ENCODE measurements at regions not wholly inside any gene's neighbourhood (a gene's known extent, or its start where the extent isn't known, plus 50 kb on each side); places are given as distances from the start of the nearest gene placed in this dataset.

DNA sequence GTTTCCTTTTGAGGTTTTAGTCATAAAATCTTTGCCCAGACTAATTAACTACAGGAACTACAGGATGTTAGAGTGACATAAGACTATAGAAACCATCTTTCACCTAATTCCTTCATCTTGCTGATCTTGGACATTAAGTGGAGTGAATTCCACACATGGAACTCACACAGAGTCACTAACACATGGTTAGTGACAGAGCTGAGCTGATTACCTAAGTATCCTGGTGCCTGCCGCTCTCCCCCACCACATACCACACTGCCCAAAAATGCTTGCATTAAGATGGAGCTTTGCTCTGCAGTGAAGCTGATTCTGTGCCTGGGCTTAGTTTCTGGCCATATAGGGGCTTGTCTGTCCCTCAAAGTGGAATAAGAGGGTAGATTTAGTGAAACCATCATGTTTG is 332.9 kb upstream of the NT5C1B start:
- DNase-seq, result no peak

DNA sequence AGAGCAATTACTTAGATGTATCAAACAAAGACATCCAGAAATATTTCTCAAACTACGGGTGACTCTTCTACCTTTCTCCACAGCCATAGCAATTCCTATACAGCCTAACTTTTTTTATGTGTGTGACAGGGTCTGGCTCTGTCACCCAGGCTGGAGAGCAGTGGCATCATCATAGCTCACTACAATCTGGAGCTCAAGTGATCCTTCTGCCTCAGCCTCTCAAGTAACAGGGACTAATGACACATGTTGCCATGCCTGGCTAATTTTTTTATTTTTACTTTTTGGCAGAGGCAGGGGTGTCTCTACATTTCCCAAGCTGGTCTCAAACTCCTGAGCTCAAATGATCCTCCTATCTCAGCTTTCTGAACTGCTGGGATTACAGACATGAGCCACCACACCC is 328.9 kb upstream of the NT5C1B start:
- DNase-seq, result no peak

DNA sequence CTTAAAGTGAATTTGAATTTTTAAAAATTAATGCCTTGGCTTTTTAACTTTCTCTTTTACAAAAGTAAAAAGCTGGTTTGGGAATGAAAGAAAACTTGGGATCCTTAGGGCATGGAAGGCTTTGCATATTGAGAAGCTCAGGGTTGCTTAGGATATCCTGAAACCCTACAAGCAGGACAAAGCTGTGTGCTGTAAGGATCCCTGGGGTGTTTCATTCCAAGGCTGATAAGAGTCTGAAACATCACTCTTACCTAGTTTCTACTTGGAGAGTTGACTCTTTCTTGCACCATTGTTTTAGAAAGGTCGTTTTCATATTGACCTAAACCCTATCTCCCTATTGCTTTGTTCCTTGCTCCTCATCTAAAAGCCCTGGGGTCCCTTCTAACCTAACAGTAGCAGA is 325.9 kb upstream of the NT5C1B start:
- DNase-seq, result no peak

DNA sequence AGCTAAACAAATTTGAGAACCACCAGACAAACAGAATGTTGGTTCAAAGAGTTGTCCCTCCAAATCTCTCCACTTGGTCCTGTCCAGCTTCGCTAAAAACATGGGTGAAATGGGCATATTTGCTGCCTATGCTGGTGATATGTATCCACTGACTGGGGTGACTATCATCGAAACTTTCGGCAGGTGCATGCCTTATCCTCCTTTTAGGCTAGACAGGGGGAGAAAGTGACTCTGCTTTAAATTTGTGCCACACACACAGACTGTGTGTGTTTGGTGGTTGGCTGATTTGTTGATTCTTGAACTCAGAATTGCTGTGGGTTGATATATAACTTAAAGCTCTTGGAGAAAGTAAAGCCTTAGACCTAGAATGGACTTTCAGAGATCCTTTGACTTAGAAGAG is 324.1 kb upstream of the NT5C1B start:
- DNase-seq, result no peak

DNA sequence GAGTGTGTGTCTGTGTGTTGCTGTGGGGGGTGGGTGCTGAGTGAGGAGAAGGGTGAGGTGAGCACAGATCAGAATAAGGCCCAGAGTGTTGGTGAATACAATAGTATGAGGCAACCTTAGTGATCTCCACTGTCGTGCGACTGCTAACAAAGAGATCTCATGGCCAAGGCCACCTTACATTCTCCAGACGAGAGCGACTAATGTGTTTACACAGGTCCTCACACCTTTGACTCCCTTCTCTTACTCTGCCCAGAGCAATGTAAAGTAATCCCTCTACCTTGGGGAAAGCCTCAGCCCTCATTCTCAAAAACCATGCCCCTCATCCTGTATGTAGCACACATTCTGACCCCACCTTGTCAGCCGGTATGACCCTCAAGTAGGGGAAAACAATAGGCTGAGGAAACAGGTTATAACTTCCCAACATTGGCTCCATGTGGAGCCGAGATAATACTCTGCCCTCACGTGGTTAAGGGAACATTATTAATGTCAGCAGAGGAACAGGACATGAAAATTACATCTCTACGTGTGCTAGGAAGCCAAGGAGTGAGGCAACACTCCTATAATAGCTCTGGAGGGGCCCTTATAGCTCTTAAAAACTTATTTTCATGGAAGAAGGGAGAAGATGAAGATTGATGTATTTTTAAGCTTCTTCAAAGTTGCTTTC is 323.0 kb upstream of the NT5C1B start:
- DNase-seq, result no peak

DNA sequence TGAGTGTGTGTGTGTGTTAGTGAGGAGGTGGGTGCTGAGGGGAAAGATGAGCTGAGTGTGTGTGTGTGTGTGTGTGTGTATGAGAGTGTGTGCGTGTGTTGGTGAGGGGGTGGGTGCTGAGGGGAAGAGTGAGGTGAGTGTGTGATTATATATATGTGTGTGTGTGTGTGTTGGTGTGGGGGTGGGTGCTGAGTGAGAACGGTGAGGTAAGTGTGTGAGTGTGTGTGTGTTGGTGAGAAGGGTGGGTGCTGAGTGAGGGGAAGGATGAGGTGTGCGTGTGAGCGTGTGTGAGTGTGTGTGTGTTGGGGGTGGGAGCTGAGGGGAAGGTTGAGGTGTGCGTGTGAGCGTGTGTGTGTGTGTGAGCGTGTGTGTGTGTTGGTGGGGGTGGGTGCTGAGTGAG is 322.0 kb upstream of the NT5C1B start:
- DNase-seq, result no peak

DNA sequence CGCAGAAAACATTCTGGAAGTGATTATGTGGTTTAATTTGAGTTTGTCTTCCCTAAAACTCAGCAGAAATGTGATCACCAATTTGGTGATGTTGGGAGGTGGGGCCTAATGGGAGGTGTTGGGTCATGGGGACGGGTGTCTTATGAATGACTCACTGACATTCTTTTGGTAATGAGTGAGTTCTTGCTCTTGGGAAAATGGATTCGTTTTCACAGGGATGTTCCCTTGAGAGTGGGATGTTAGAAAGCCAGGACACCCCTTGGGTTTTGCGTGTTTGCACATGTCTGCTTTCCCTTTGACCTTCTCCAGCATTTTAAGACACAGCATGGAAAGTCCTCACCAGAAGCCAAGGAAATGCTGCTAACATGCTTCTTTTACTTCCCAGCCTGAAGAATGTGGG is 321.5 kb upstream of the NT5C1B start:
- no peak for DNase-seq

DNA sequence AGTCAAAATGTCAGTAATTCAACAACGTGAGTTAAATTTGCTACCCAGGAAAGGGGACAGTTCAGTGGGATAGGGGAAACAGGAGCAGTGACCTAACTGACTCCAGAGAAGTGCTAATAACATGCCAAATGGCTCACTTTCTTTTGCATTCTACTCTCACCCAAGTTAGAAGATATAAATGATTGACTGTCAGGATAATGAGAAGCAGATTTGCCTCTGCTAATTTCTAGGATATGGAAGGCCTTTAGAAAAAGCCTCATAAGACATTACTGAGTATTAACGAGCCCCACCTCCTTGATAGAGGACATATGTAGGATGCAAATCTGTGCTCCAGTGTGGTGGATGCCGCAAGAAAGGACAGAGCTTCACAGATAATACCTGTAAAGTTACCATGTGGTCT is 318.6 kb upstream of the NT5C1B start:
- DNase-seq, result no peak

DNA sequence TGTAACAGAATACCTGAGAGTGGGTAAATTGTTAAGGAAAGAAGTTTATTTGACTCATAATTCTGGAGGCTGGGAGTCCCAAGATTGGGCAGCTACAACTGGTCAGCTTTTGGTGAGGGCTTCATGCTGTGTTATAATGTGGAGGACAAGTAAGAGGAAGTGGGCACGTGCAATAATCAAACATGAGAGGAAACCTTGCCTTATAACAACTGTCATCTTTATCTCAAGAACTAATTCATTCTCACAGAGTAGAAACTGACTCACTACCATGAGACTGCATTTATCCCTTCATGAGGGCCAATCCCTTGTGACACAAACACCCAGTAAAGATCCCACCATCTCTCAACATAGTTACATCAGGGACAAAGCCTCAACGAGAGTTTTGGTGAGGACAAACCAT is 318.1 kb upstream of the NT5C1B start:
- DNase-seq, result no peak

DNA sequence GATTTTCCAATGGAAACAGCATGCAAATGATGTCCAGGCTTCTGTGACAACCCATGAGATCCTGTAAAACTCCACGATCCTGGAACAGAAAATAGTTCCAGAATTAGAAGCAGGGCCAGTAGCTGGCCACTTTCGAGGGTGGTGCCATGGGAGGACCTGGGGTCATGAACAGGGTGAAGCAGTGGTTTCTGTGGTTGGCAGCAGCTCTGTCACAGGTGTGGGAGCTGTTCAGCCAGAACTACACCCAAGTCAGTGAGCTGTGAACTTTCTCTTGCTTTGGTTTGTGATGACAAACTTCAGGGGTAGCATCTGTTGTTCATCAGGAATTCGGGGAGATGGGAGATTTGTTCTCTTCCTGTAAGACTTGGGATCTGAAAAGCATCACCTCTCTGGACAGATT is 314.4 kb upstream of the NT5C1B start:
- DNase-seq, result no peak

DNA sequence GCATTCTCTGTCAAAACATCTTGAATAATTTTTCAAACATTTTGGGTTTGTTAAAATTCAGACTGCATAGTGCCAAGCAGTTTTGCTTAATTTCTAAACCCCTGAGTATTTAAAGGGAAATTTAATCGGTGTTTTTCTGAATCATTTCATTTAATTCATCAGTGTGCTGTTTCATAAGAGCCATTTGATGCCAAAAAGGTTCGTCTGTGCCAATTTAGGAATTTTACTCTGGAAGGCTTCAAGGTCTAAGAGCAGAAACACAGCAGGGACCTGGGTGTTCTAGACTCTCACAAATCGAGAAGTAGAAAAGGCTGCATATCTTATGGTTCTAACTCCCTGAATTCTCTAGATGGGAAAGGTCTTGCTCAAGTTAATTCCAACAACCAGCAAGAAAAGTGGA is 311.9 kb upstream of the NT5C1B start:
- DNase-seq, result no peak

DNA sequence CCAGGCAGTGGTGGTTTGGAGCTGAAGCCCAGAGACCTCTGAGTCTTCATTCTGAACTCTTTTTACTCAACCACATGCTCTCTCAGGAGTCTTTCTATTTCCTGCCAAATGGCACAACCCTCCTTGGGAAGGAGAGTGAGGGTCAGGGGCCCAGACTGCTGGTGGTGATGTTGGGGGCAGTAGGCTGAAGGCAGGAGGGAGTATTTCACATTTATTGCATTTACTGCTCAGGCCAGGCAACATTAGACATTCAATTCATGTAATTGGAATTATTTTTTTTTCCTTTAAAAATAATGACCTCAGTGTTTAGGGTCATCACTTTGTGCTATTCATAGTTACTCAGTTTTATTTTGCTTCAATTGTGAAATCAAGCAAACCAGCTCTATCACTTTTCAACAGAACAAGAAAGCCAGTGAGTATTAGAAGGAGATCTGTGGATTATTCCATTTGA is 311.3 kb upstream of the NT5C1B start:
- no peak for DNase-seq

DNA sequence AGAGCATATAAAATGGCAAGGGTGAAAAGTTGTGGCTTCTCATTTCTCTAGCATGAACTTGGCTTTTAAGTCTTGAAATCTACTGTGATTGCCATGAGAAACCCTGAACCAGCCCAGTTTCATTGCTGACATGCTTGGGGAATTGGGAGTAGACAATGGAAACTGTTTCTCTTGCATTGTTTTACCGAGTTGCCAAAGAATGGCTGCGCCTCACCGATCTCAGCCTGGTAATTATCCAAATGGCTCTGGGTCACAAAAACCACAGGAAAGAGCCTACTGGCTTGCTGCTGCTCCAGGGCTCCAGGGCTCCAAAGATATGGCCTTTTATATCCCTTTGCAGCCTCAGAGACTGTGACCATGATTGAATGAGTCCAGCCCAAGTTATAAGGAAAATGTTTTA is 310.4 kb upstream of the NT5C1B start:
- no peak for DNase-seq

DNA sequence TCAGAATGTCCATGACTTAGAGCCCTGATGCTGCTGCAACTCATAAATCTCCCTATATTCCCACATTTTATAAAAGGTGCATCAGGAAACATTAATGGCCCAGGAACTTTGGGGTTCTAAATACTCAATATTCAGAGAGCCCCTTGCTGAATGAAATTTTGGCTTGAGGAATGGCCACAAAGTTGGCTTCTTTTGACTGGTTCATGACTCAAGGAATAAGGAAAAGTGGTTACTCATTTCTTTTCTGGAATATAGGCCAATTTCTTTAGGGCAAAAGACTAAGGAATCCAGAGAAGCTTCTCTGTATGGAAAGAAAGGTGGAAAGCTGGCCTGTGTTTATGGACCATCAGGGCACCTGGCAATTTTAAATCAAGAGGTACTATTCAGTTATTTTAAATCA is 308.9 kb upstream of the NT5C1B start:
- no peak for DNase-seq

DNA sequence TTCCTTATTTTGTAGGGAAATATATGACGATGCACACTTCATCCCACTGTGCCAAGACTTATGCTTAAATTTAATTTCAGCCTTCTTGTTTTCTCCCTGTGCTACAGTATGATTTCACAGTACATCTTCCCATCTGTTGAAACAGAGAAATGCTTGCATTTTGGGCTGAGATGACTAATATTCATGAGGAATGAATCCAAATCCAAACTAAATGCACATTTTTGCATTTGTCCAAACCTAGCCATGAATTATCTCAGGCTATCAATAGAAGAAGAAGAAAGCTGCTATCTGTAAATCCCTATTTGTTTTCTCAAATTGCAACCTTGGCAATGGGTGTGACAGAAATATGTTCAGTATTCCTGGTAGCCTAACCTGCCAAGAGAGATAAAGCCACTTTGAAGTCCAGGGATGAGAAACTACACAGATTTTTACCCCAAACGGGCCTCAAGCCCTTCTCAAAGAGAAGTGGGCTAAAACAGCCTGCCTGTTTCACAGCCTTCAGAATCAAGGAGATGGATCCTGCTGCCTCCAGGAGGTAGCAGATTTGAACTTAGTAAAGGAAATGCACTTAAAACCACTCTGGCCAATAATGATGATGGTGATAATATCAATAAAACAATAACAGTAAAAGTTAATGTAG is 306.9 kb upstream of the NT5C1B start:
- no peak for DNase-seq

DNA sequence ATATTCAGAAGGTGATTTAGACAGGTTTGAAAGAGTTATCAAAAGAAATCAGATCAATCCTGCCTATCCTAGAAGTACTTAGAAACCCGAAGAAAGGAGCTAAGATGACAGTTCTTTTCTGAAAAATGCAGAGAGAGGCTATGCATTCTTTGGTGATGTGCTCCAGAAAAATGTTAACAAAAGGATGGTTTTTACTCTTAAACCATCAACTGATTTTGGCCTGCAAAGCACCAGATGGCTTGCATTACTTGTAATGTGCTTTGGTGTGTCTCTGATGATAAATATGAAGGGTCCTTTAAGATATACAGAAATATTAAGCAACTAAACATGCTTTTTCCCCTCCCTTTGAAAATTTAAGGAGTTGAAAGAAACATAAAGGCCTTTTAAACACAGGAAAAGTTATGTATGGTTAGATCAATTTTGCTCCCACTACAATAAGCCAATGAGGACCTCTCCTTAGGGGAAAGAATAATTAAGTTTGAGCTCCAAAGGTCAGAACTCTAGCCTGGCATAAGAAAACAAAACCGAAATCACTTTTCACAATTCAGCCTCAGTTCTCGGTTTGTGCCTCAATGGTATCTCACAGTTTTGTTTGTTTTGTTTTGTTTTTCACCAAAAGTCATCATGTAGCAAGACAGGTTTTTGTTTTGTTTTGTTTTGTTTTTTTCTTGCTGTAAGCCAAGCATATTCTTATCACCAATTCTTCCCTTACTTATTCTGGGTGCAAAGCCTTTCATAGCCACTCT is 302.4 kb upstream of the NT5C1B start:
- DNase-seq, result no peak

DNA sequence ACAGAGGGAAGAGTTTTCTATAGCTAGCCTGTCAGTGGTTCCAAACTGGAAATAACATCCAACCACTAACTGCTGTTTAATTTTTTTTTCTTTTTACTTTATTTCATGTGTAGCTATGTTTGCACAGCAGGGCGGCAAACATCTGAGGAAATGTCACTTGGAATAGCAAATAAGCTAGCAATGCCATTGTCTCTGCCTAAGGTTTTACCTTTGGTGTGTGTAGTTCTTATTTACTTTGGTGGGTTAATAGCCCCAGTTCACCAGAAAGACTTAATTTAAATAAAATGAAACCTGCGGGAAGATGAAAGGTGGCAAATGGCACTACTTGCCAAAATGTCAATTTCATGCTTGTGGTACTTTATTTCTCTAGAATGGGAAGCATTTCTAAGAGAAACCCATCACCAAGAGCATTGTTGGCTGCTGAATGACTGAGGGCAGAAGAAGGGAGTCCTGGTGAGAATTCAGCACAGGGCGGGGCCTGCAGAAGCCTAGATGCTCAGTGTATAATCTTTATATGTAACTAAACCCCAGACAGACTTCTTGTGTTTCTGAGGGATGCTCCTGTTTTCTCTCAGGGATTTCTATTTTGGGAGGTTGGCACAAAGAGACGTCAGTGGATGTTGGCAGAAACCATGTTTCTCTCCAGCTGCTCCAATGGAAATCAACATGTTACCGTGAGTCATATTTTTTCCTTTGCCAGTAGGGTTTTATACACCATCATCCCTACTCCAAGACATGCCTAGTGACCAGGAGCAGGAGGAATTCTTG is 300.4 kb upstream of the NT5C1B start:
- no peak for DNase-seq

DNA sequence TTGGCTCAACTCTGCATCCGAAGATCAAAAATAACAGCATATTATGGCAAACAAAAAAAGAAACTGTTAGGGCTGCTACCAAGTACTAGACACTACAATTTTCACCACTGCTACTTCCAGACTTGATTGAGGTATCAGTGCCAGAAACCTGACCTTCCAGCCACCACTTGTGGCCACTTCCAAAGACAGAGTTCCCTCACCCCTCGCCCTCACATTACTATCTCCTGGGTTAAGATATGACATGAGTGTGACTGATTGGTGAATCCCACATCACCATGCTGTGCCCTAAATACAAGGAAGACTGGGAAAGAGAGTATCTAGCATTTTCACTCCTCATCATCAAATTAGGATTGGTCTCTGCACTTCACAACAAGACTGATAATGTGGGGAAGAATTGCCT is 296.1 kb upstream of the NT5C1B start:
- no peak for DNase-seq

DNA sequence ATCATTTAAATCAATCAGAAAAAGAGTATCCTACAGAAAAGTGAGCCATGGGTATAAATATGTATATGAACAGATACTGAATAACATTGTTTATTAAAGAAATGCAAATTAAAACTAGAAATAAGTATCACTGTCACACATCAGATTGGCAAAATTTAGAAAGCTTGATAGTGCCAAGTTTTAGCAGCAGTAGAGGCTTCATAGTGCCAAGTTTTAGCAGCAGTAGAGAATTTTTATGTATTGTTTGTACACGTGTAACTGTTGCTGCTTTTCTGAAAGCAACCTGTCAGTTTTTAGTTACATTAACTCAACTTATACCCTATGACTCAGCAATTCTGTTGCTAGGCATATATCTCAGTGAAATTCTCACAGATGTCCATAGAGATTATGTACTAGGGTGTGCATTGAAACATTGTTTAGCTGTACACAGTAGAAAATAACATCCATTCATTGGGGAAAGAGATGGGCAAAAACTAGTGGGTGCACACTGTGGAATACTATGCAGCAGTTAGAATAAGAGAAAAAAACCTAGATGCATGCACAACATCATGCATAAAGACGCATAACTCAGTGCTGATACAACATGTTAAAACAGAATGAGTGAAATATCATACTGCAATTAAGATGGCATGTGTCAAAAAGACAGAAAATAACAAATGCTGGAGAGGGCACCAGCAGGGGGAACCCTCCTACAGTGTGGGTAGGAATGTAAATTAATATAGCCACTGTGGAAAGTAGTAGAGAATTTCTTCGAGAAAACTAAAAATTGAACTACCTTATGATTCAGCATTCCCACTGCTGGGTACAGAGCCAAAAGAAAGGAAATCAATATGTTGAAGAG is 294.5 kb upstream of the NT5C1B start:
- no peak for DNase-seq

DNA sequence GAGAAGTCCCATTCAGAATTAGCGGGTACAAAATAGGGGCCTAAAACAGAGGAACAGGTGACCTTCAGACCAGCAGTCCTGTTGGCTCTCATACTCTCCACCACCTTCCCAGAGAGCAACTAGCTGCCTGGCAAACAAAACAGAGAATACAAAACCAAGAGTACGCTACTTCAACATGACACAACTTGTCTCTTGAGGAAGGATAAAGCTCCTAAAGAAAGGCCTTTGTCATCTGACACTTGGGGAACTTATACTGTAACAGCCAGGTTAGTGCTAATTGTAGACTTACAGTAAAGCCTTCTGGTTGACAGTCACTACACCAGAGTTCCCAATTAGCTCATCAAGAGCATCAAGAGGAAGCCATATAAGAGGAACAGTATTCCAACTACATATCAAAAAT is 282.1 kb upstream of the NT5C1B start:
- DNase-seq, result no peak

DNA sequence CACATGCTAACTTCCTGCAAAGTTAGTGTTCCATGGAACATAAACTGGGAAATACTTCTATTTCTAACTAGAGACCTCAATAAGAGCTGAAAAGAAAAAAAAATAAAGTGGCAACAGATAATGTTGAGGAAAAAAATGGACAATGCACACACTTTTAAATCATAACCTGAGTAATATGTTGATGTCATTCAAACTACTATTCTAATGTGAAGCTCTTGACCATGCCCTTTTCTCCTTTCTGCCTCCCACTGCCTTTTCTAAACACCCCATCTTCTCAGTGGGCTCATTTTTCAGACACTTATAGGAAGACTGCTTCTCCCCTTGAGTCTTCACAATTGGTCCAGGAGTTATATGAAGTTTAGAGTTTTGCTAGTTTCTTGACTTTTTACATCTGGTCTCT is 280.9 kb upstream of the NT5C1B start:
- DNase-seq, result no peak

DNA sequence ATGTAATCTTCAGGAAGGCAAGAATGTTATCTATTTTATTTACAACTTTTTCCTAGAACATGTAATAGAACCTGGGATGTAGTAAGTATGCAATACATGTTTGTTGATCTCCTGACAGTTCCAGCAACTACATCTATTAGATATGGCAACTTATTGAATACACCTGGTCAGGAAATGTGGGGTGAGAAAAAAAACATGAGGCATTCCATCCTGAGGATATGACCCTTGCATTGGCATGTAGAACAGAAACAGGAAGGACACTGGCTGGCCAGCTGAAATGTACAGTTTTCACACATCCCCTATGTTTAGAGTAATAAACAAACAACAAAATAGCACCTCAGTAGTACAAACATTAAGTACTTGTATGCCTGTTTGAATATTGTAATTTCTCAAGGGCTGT is 272.6 kb upstream of the NT5C1B start:
- DNase-seq, result no peak

DNA sequence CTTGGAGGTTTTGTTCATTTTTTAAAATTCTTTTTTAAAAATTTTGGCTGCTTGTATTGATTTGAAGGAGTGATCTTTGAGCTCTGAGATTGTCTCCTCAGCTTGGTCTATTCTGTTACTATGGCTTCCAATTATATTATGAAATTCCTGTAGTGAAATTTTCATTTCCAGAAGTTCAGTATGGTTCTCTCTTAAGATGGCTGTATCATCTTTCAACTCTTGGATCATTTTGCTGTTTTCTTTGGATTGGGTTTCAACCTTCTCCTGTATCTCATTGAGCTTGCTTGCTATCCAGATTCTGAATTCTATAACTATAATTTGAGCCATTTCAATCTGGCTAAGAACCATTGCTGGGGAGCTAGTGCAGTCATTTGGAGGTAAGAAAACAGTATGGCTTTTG is 270.8 kb upstream of the NT5C1B start:
- DNase-seq, result no peak

All from CD4-positive, alpha-beta T cell treated with Interleukin-10 for 1 hour (primary cell).